H9 (cell line): ENCODE measurements at regions not wholly inside any gene's neighbourhood (a gene's known extent, or its start where the extent isn't known, plus 50 kb on each side); places are given as distances from the start of the nearest gene placed in this dataset.

Experiments
- DNase-seq: peaks from one replicate; pipeline ENCODE4 v3.0.0-alpha.2; 2017
- H2AFZ ChIP-seq: one replicate; pipeline ENCODE4 v1.6.1; 2013; ENCODE audit warnings: mild to moderate bottlenecking, low read length, control low read depth, moderate library complexity
- H2AK5ac ChIP-seq: 2 replicates; pipeline ENCODE4 v1.6.1; 2013; ENCODE audit warnings: low read length, control low read depth, mixed read lengths; ENCODE audit not compliant: insufficient read length
- H2BK120ac ChIP-seq: one replicate; pipeline ENCODE4 v1.6.1; 2013; ENCODE audit warnings: low read depth, mild to moderate bottlenecking, low read length, control low read depth, inconsistent platforms; ENCODE audit not compliant: poor library complexity, severe bottlenecking
- H2BK12ac ChIP-seq: 2 replicates; pipeline ENCODE4 v1.6.1; 2013; ENCODE audit warnings: low read length, control low read depth, mixed read lengths, low read depth; ENCODE audit not compliant: insufficient read length
- H2BK15ac ChIP-seq: 2 replicates; pipeline ENCODE4 v1.6.1; 2013; ENCODE audit warnings: low read depth, low read length, control low read depth
- H2BK20ac ChIP-seq: one replicate; pipeline ENCODE4 v1.6.1; 2013; ENCODE audit warnings: low read depth, mild to moderate bottlenecking, low read length, control low read depth, inconsistent platforms; ENCODE audit not compliant: poor library complexity, severe bottlenecking
- H2BK5ac ChIP-seq: 2 replicates; pipeline ENCODE4 v1.6.1; 2013; ENCODE audit warnings: low read length, control low read depth, mixed read lengths; ENCODE audit not compliant: insufficient read length
- H3K14ac ChIP-seq: 2 replicates; pipeline ENCODE4 v1.6.1; 2013; ENCODE audit warnings: low read length, control low read depth; ENCODE audit not compliant: insufficient read depth
- H3K18ac ChIP-seq: 2 replicates; pipeline ENCODE4 v1.6.1; 2013; ENCODE audit warnings: low read depth, mild to moderate bottlenecking, mixed read lengths, low read length, control low read depth; ENCODE audit not compliant: insufficient read length
- H3K23ac ChIP-seq: 2 replicates; pipeline ENCODE4 v1.6.1; 2013; ENCODE audit warnings: low read length, control low read depth, mixed read lengths, low read depth; ENCODE audit not compliant: insufficient read length
- H3K23me2 ChIP-seq: 2 replicates; pipeline ENCODE4 v1.6.1; 2013; ENCODE audit warnings: low read depth, mild to moderate bottlenecking, mixed read lengths, low read length, control low read depth; ENCODE audit not compliant: insufficient read length, poor library complexity, severe bottlenecking
- H3K27ac ChIP-seq: 2 replicates; pipeline ENCODE4 v1.5.1; 2013; ENCODE audit warnings: low read length, control low read depth, mixed read lengths, low read depth; ENCODE audit not compliant: insufficient read length
- H3K27me3 ChIP-seq: 2 replicates; pipeline ENCODE4 v1.6.1; 2013; ENCODE audit warnings: low read length, control low read depth, inconsistent platforms; ENCODE audit not compliant: insufficient read depth
- H3K4ac ChIP-seq: 2 replicates; pipeline ENCODE4 v1.6.1; 2013; ENCODE audit warnings: low read depth, mild to moderate bottlenecking, control low read depth, inconsistent platforms, low read length, moderate library complexity
- H3K4me1 ChIP-seq: 2 replicates; pipeline ENCODE4 v1.6.1; 2013; ENCODE audit warnings: low read length, control low read depth, inconsistent platforms; ENCODE audit not compliant: insufficient read depth
- H3K4me2 ChIP-seq: 2 replicates; pipeline ENCODE4 v1.6.1; 2013; ENCODE audit warnings: low read length, control low read depth, mixed read lengths; ENCODE audit not compliant: insufficient read length, insufficient read depth
- H3K56ac ChIP-seq: 2 replicates; pipeline ENCODE4 v1.6.1; 2013; ENCODE audit warnings: low read depth, mild to moderate bottlenecking, mixed read lengths, low read length, control low read depth; ENCODE audit not compliant: insufficient read length
- H3K79me1 ChIP-seq: 2 replicates; pipeline ENCODE4 v1.6.1; 2013; ENCODE audit warnings: low read depth, mild to moderate bottlenecking, moderate library complexity, low read length, control low read depth, inconsistent platforms; ENCODE audit not compliant: insufficient read depth, poor library complexity, severe bottlenecking
- H3K79me2 ChIP-seq: 2 replicates; pipeline ENCODE4 v1.6.1; 2013; ENCODE audit warnings: low read length, control low read depth, inconsistent platforms; ENCODE audit not compliant: insufficient read depth
- H3K9ac ChIP-seq: 2 replicates; pipeline ENCODE4 v1.6.1; 2013; ENCODE audit warnings: low read length, control low read depth, mixed read lengths; ENCODE audit not compliant: insufficient read length; ENCODE audit errors: extremely low read depth
- H3K9me3 ChIP-seq: one replicate; pipeline ENCODE4 v1.6.1; 2013; ENCODE audit warnings: low read depth, low read length, inconsistent platforms; ENCODE audit not compliant: control insufficient read depth
- H3T11ph ChIP-seq: one replicate; pipeline ENCODE4 v1.6.1; 2013; ENCODE audit warnings: mild to moderate bottlenecking, low read length, control low read depth, inconsistent platforms
- H4K20me1 ChIP-seq: one replicate; pipeline ENCODE4 v1.6.1; 2013; ENCODE audit not compliant: control insufficient read depth, insufficient read length, insufficient read depth
- H4K5ac ChIP-seq: 2 replicates; pipeline ENCODE4 v1.6.1; 2013; ENCODE audit warnings: low read depth, mild to moderate bottlenecking, mixed read lengths, low read length, control low read depth; ENCODE audit not compliant: insufficient read length
- H4K8ac ChIP-seq: replicated peaks from 2 replicates; pipeline ENCODE4 v1.6.1; 2013; ENCODE audit warnings: low read length, control low read depth, mixed read lengths, low read depth; ENCODE audit not compliant: insufficient read length
- H4K91ac ChIP-seq: 2 replicates; pipeline ENCODE4 v1.6.1; 2013; ENCODE audit warnings: low read depth, mild to moderate bottlenecking, moderate library complexity, mixed read lengths, low read length, control low read depth; ENCODE audit not compliant: insufficient read length
- H3K27ac Mint-ChIP-seq, 3 experiments: 2 replicates in 2 of 3; 3 replicates in 1 of 3; pipeline ENCODE4 v1.8.0; 2020 to 2021; ENCODE audit warnings: mixed read lengths in 3 of 3, mild to moderate bottlenecking in 1 of 3, moderate library complexity in 1 of 3
- H3K27me3 Mint-ChIP-seq: 2 replicates; pipeline ENCODE4 v1.8.0; 2021; ENCODE audit warnings: low read depth, mild to moderate bottlenecking, moderate library complexity, mixed read lengths
- H3K36me3 Mint-ChIP-seq, 3 experiments: 2 replicates in 2 of 3; 3 replicates in 1 of 3; pipeline ENCODE4 v1.8.0; 2020 to 2021; ENCODE audit warnings: low read depth in 3 of 3, mixed read lengths in 3 of 3; ENCODE audit not compliant: insufficient read depth in 1 of 3
- H3K4me1 Mint-ChIP-seq, 2 experiments: 2 replicates each; pipeline ENCODE4 v1.8.0; 2020; ENCODE audit warnings: mixed read lengths in 2 of 2
- H3K4me3 Mint-ChIP-seq, 2 experiments: 2 replicates in 1 of 2; 3 replicates in 1 of 2; pipeline ENCODE4 v1.8.0; 2020 to 2021; ENCODE audit warnings: mild to moderate bottlenecking in 2 of 2, mixed read lengths in 2 of 2, moderate library complexity in 1 of 2
- H3K9me3 Mint-ChIP-seq, 2 experiments: 2 replicates in 1 of 2; 3 replicates in 1 of 2; pipeline ENCODE4 v1.8.0; 2020; ENCODE audit warnings: mild to moderate bottlenecking in 2 of 2, mixed read lengths in 2 of 2, moderate library complexity in 1 of 2
- WGBS: extraction: QIAGEN DNeasy Blood & Tissue Kit; methylation state at CpG from one replicate; pipeline ENCODE4 v1.1.7; 2013; ENCODE audit warnings: missing lambda C conversion rate, low lambda C conversion rate, mixed read lengths; ENCODE audit not compliant: insufficient read length; ENCODE audit errors: extremely low coverage; 5-methylcytosine and 5-hydroxymethylcytosine counted together
- TF ChIP-seq, protein P1 (sequence below): fragments of 200-600 bp; sonication (generic); conservative IDR thresholded peaks from 3 replicates; pipeline ENCODE4 v1.8.0; 2021; ENCODE audit warnings: antibody characterized with exemption, mild to moderate bottlenecking

DNA sequence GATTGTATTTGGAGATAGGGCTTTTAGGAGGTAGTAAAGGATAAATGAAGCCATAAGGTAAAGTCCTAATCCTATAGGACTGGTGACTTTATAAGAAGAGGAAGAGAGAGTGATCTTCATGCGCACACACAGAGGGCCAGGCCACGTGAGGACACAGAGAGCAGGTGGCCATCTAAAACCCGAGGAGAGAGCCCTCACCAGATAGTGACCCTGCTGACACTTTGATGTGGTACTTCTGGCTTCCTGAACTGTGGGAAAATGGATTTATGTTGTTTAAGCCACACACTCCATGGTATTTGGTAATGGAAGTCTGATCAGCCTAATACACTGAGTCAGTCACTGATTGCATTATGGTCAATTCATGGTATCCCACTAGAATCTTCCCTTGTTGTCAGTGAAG lies 164.9 kb upstream of the TAPT1 start:
- Histone ChIP-seq H3K56ac (no peak overlapping the region), H4K8ac (no peak overlapping the region), H3K4me1 (no peaks in the 10 kb centered on the region), H2BK5ac (no peak overlapping the region), H3T11ph (no peak overlapping the region), H3K79me2 (no peaks in the 10 kb centered on the region), H3K9ac (no peak overlapping the region), H3K23ac (no peak overlapping the region), H2AFZ (no peak overlapping the region), H2AK5ac (no peak overlapping the region), H2BK15ac (no peak overlapping the region), H3K27me3 (no peaks in the 10 kb centered on the region), H3K4ac (no peak overlapping the region), H3K27ac (no peak overlapping the region), H3K14ac (no peak overlapping the region), H3K79me1 (no peaks in the 10 kb centered on the region), H4K20me1 (no peaks in the 10 kb centered on the region), H3K9me3 (peaks cover 5% of the 10 kb centered on the region), H3K23me2 (no peaks in the 10 kb centered on the region), H3K4me2 (no peak overlapping the region), H2BK12ac (no peak overlapping the region), H4K91ac (no peak overlapping the region), H3K18ac (no peak overlapping the region), H2BK120ac (no peak overlapping the region), H4K5ac (no peak overlapping the region), H2BK20ac (no peak overlapping the region)
- no CpG with 5 or more reads among the region's 3 CpGs for WGBS
- no peak for DNase-seq
- TF ChIP-seq, protein P1, sequence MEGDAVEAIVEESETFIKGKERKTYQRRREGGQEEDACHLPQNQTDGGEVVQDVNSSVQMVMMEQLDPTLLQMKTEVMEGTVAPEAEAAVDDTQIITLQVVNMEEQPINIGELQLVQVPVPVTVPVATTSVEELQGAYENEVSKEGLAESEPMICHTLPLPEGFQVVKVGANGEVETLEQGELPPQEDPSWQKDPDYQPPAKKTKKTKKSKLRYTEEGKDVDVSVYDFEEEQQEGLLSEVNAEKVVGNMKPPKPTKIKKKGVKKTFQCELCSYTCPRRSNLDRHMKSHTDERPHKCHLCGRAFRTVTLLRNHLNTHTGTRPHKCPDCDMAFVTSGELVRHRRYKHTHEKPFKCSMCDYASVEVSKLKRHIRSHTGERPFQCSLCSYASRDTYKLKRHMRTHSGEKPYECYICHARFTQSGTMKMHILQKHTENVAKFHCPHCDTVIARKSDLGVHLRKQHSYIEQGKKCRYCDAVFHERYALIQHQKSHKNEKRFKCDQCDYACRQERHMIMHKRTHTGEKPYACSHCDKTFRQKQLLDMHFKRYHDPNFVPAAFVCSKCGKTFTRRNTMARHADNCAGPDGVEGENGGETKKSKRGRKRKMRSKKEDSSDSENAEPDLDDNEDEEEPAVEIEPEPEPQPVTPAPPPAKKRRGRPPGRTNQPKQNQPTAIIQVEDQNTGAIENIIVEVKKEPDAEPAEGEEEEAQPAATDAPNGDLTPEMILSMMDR: no peak
- Mint-ChIP-seq H3K36me3 (peaks cover 6 to 17% (median 11%) of the 10 kb centered on the region in 3 experiments; a peak in 5 of 7 replicates), H3K4me3 (no peak overlapping the region), H3K4me1 (peaks cover 0 to 5% of the 10 kb centered on the region in 2 experiments; a peak in 2 of 4 replicates), H3K9me3 (peaks cover 18 to 24% of the 10 kb centered on the region in 2 experiments), H3K27ac (no peak overlapping the region), H3K27me3 (peaks cover 11% of the 10 kb centered on the region)
